Hepatocyte (in vitro differentiated cells): ENCODE measurements at regions not wholly inside any gene's neighbourhood (a gene's known extent, or its start where the extent isn't known, plus 50 kb on each side); places are given as distances from the start of the nearest gene placed in this dataset.

Experiments used
- CTCF ChIP-seq: fragments of 200-600 bp; sonication (generic); IDR thresholded peaks from 2 replicates; pipeline ENCODE4 v1.5.1; 2016; ENCODE audit warnings: antibody characterized with exemption, mild to moderate bottlenecking; ENCODE audit not compliant: poor library complexity
- EZH2 ChIP-seq: fragments of 200-600 bp; sonication (generic); IDR thresholded peaks from 2 replicates; pipeline ENCODE4 v1.6.1; 2016; ENCODE audit warnings: antibody characterized with exemption, mild to moderate bottlenecking, borderline replicate concordance
- EZH2phosphoT487 ChIP-seq: fragments of 200-600 bp; sonication (generic); IDR thresholded peaks from one replicate; pipeline ENCODE4 v1.6.1; 2018; ENCODE audit warnings: antibody characterized with exemption, mild to moderate bottlenecking, low read depth, moderate library complexity; ENCODE audit not compliant: unreplicated experiment, severe bottlenecking

GRCh38 chr19:37304884-37305255, 66.0 kb upstream of the ZNF527 start:
- TF ChIP-seq CTCF (no peak), EZH2 (no peak), EZH2phosphoT487 (no peak)
